ENCODE measurements at regions not wholly inside any gene's neighbourhood (a gene's known extent, or its start where the extent isn't known, plus 50 kb on each side); places are given as distances from the start of the nearest gene placed in this dataset.

- H3K4me3 ChIP-seq (replicated peaks in 1 of 2; ENCODE audit: low read depth in 2 of 2, low read length in 2 of 2) = no peak overlapping the region
- TF ChIP-seq, protein P1, sequence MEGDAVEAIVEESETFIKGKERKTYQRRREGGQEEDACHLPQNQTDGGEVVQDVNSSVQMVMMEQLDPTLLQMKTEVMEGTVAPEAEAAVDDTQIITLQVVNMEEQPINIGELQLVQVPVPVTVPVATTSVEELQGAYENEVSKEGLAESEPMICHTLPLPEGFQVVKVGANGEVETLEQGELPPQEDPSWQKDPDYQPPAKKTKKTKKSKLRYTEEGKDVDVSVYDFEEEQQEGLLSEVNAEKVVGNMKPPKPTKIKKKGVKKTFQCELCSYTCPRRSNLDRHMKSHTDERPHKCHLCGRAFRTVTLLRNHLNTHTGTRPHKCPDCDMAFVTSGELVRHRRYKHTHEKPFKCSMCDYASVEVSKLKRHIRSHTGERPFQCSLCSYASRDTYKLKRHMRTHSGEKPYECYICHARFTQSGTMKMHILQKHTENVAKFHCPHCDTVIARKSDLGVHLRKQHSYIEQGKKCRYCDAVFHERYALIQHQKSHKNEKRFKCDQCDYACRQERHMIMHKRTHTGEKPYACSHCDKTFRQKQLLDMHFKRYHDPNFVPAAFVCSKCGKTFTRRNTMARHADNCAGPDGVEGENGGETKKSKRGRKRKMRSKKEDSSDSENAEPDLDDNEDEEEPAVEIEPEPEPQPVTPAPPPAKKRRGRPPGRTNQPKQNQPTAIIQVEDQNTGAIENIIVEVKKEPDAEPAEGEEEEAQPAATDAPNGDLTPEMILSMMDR (IDR thresholded peaks at IDR 0.05; ENCODE audit: low read depth, low read length) = no peak
- DNase-seq (ENCODE audit: low read depth in 2 of 2) = no peak
Observed at GRCh38 chr7:115128154-115128553, 206.3 kb downstream of the MDFIC start.

GRCh38 chr7:115127399-115128021, 205.6 kb downstream of the MDFIC start:
- DNase-seq (ENCODE audit: low read depth in 2 of 2) = peak in 1 of 2 donors; percentile 8
- TF ChIP-seq, protein P1 (IDR thresholded peaks at IDR 0.05; ENCODE audit: low read depth, low read length) = no peak
- no peak overlapping the region for H3K4me3 ChIP-seq (replicated peaks in 1 of 2; ENCODE audit: low read depth in 2 of 2, low read length in 2 of 2)

DNA sequence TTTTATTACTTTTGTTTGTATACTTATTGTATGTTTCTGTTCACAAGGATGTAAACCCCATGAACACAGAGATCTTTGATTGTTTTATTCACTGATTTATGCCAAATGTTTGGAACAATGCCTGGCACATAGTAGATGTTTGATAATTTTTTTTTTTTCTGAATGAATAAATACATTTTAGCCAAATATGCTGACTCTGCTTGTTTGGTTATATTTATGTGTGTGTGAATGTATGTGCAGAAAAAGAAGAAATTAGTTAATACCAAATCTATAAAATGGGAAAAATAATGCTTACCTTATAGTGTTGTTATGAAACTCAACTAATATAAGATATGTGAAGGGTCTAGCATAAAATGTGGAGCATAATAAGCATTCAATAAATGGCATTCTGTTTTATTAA, 203.9 kb downstream of the MDFIC start:
- TF ChIP-seq, protein P1 (IDR thresholded peaks at IDR 0.05; ENCODE audit: low read depth, low read length) = no peak
- H3K4me3 ChIP-seq (replicated peaks in 1 of 2; ENCODE audit: low read depth in 2 of 2, low read length in 2 of 2) = no peak overlapping the region
- DNase-seq (ENCODE audit: low read depth in 2 of 2) = no peak

GRCh38 chr7:115125312-115125711, 203.4 kb downstream of the MDFIC start:
- no peak overlapping the region for H3K4me3 ChIP-seq (replicated peaks in 1 of 2; ENCODE audit: low read depth in 2 of 2, low read length in 2 of 2)
- DNase-seq (ENCODE audit: low read depth in 2 of 2) = no peak
- TF ChIP-seq, protein P1 (IDR thresholded peaks at IDR 0.05; ENCODE audit: low read depth, low read length) = no peak

- no peak overlapping the region for H3K4me3 ChIP-seq (replicated peaks in 1 of 2; ENCODE audit: low read depth in 2 of 2, low read length in 2 of 2)
- DNase-seq (ENCODE audit: low read depth in 2 of 2) = peak in 1 of 2 donors; percentile 71
- TF ChIP-seq, protein P1 (IDR thresholded peaks at IDR 0.05; ENCODE audit: low read depth, low read length) = no peak
Observed at GRCh38 chr7:115124409-115124939, 202.6 kb downstream of the MDFIC start.

DNA sequence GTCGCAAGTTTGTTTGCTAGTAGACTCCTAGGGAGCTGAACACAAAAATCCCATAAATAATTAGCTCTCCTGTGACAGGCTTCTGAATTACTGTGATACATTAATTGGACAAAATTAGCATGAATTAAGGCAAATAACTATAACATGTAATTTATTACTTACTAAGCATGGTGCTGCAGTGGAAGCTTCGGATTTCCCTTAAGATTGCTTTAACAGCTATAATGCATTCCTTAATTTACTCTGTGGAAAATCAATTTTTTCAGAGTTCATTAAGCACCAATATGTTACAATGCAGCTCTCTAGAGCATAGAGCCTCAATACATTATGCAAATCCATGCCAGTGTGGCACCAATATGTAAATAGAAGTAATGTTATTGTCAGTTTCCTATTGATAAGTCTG, 201.5 kb downstream of the MDFIC start:
- DNase-seq (ENCODE audit: low read depth in 2 of 2) = no peak
- TF ChIP-seq, protein P1 (IDR thresholded peaks at IDR 0.05; ENCODE audit: low read depth, low read length) = no peak
- H3K4me3 ChIP-seq (replicated peaks in 1 of 2; ENCODE audit: low read depth in 2 of 2, low read length in 2 of 2) = no peak overlapping the region

- DNase-seq (ENCODE audit: low read depth in 2 of 2) = peak in 1 of 2 donors; percentile 3
- TF ChIP-seq, protein P1 (IDR thresholded peaks at IDR 0.05; ENCODE audit: low read depth, low read length) = no peak
Observed at GRCh38 chr7:115122388-115122787, 200.5 kb downstream of the MDFIC start.

More at GRCh38 chr7:115122388-115122787, 200.5 kb downstream of the MDFIC start:
- H3K4me3 ChIP-seq (replicated peaks in 1 of 2; ENCODE audit: low read depth in 2 of 2, low read length in 2 of 2) = no peak overlapping the region
